OCI-LY3 (cell line): ENCODE measurements at regions not wholly inside any gene's neighbourhood (a gene's known extent, or its start where the extent isn't known, plus 50 kb on each side); places are given as distances from the start of the nearest gene placed in this dataset.

Source experiments
- H2AFZ ChIP-seq: fragments of 200-600, 300-600 bp; shearing (Covaris generic); 2 replicates; pipeline ENCODE4 v1.6.0; 2014; ENCODE audit warnings: antibody characterized with exemption, low read depth, low read length
- H3K27ac ChIP-seq: fragments of 200-600, 300-600 bp; sonication (generic); 2 replicates; pipeline ENCODE4 v1.5.1; 2014; ENCODE audit warnings: mild to moderate bottlenecking, low read length, moderate library complexity, mixed read lengths
- H3K27me3 ChIP-seq: fragments of 200-600, 300-600 bp; sonication (generic); 2 replicates; pipeline ENCODE4 v1.6.1; 2014; ENCODE audit warnings: low read depth, low read length, mixed read lengths
- H3K36me3 ChIP-seq: fragments of 200-600, 300-600 bp; sonication (generic); replicated peaks from 2 replicates; pipeline ENCODE3; 2014; ENCODE audit warnings: low read depth, low read length, mixed read lengths
- H3K4me1 ChIP-seq: fragments of 300-600, 200-600 bp; sonication (generic); 2 replicates; pipeline ENCODE4 v1.6.1; 2014; ENCODE audit warnings: low read length, mixed read lengths
- H3K4me2 ChIP-seq: fragments of 200-600, 300-600 bp; sonication (generic); 2 replicates; pipeline ENCODE4 v1.6.1; 2014; ENCODE audit warnings: low read length, mixed read lengths
- H3K4me3 ChIP-seq: fragments of 300-600, 200-600 bp; sonication (generic); 2 replicates; pipeline ENCODE4 v1.5.1; 2014; ENCODE audit warnings: antibody characterized with exemption, mild to moderate bottlenecking, low read length, moderate library complexity
- H3K79me2 ChIP-seq: fragments of 300-600, 200-600 bp; shearing (Covaris generic); 2 replicates; pipeline ENCODE4 v1.6.1; 2014; ENCODE audit warnings: mild to moderate bottlenecking, low read length, mixed read lengths
- H3K9ac ChIP-seq: fragments of 300-600, 200-600 bp; shearing (Covaris generic); 2 replicates; pipeline ENCODE4 v1.6.0; 2014; ENCODE audit warnings: mild to moderate bottlenecking, low read length, moderate library complexity
- H3K9me3 ChIP-seq: fragments of 200-600, 300-600 bp; shearing (Covaris generic); 2 replicates; pipeline ENCODE4 v1.6.1; 2014; ENCODE audit warnings: low read length, mixed read lengths; ENCODE audit not compliant: insufficient read depth
- H4K20me1 ChIP-seq: fragments of 200-600, 300-600 bp; sonication (generic); 2 replicates; pipeline ENCODE4 v1.6.1; 2016; ENCODE audit warnings: low read length, mixed read lengths; ENCODE audit not compliant: insufficient read depth
- EZH2phosphoT487 ChIP-seq: fragments of 200-600 bp; shearing (Covaris generic); IDR thresholded peaks from 2 replicates; pipeline ENCODE4 v1.6.1; 2018; ENCODE audit warnings: antibody characterized with exemption, mixed run types, low read depth
- TF ChIP-seq, protein P1 (sequence below): fragments of 200-600, 300-600 bp; sonication (generic); IDR thresholded peaks from 2 replicates; pipeline ENCODE4 v1.5.1; 2014; ENCODE audit warnings: antibody characterized with exemption, low read length, low read depth

DNA sequence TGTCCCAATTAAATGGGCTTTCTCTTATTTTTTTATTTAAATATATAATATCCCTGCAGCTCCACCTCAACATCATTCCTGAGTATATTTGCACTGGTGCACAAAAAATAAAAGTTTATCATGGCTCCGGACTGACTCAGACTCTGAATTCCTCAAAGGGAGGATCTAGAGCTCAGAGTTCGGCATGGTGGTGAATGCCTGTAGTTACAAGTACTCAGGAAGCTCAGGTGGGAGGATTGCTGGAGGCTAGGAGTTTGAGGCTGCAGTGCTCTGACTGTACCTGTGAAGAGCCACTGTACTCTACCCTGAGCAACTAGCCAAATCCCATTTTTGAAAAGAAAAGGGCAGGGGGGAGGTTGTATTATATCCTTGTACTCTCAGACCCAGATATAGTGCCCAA, 52.8 kb upstream of the NRXN1 start:
- no peaks in the 10 kb centered on the region for H3K36me3 ChIP-seq
- H3K4me1 ChIP-seq = no peaks in the 10 kb centered on the region
- H2AFZ ChIP-seq = no peak overlapping the region
- no peak overlapping the region for H3K9ac ChIP-seq
- H3K9me3 ChIP-seq = no peaks in the 10 kb centered on the region
- H4K20me1 ChIP-seq = no peaks in the 10 kb centered on the region
- TF ChIP-seq, protein P1, sequence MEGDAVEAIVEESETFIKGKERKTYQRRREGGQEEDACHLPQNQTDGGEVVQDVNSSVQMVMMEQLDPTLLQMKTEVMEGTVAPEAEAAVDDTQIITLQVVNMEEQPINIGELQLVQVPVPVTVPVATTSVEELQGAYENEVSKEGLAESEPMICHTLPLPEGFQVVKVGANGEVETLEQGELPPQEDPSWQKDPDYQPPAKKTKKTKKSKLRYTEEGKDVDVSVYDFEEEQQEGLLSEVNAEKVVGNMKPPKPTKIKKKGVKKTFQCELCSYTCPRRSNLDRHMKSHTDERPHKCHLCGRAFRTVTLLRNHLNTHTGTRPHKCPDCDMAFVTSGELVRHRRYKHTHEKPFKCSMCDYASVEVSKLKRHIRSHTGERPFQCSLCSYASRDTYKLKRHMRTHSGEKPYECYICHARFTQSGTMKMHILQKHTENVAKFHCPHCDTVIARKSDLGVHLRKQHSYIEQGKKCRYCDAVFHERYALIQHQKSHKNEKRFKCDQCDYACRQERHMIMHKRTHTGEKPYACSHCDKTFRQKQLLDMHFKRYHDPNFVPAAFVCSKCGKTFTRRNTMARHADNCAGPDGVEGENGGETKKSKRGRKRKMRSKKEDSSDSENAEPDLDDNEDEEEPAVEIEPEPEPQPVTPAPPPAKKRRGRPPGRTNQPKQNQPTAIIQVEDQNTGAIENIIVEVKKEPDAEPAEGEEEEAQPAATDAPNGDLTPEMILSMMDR = no peak
- no peak for TF ChIP-seq EZH2phosphoT487
- H3K27me3 ChIP-seq = no peaks in the 10 kb centered on the region
- H3K4me2 ChIP-seq = no peak overlapping the region
- H3K4me3 ChIP-seq = no peak overlapping the region
- no peak overlapping the region for H3K27ac ChIP-seq
- H3K79me2 ChIP-seq = no peaks in the 10 kb centered on the region
